ENCODE measurements at regions not wholly inside any gene's neighbourhood (a gene's known extent, or its start where the extent isn't known, plus 50 kb on each side); places are given as distances from the start of the nearest gene placed in this dataset.
A peak's percentile ranks its signal among the peaks of the same experiment; 100 is the strongest.

DNA sequence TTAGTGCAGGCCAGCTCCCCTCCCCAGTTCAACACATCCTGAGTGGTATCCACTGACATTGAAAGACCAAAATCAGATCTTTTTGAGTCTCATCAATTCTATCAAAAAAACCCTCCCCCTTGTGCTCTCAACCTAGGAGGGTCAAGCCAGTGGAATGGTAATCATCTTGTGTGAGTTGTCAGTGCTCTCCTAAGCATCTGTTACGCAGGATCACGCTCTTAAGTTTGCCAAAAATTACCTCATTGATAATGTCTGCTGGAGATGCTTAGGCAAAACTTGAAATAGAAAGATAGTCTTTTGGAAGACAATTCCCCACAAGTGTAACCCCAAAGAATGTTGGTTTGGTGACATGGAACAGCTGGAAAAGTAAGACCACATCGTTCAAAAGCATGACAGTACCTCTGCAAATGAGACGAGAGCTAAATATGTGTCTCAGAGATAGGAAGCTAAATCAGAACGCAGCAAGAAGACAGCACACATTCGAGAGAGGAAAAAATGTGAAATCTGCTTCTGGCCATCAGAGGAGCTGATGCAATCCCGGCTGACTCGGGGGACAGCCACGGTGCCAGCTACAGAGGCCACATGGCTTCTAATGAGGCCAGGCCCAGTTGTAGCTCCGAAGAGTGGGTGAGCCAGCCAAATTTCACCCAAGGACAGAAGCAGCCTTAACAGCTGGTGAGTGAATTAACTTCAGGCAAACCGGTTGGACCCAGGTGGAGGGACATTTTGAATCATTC, 753.9 kb downstream of the RNF144A start:
- H3K27ac ChIP-seq (ENCODE audit: low read depth, low read length, poor library complexity, severe bottlenecking): no peak overlapping the region
- no TSS peak for BruUV-seq (replicated peaks)
- no peaks in the 10 kb centered on the region for H3K36me3 ChIP-seq (ENCODE audit: insufficient read depth, low read length, poor library complexity, severe bottlenecking)
- no peak for TF ChIP-seq EZH2 (IDR thresholded peaks at IDR 0.05; ENCODE audit: borderline replicate concordance, low read depth, low read length, poor library complexity, severe bottlenecking)
- TF ChIP-seq CTCF (conservative IDR thresholded peaks at IDR 0.05; ENCODE audit: low read depth, low read length): no peak
- H3K4me1 ChIP-seq (ENCODE audit: insufficient read depth, low read length, poor library complexity, severe bottlenecking): no peaks in the 10 kb centered on the region
- ChIA-PET CTCF (no interaction called here), POLR2A (ENCODE audit: low non-redundant PET) (no interaction called here)
- intact Hi-C loops (cut with micrococcal nuclease; ENCODE audit: unreplicated experiment): loop anchor here (5.0 to 10.0 kb wide), 2 partner anchors 246 to 574 kb away; no protein-coding TSS in a partner anchor
- no peaks in the 10 kb centered on the region for H3K9me3 ChIP-seq (ENCODE audit: low read depth, low read length, poor library complexity, severe bottlenecking)
- no peaks in the 10 kb centered on the region for H3K27me3 ChIP-seq (replicated peaks; ENCODE audit: insufficient read depth, low read depth, low read length, poor library complexity)
- DNase-seq (ENCODE audit: low spot score): no peak
- H3K4me3 ChIP-seq (ENCODE audit: low read depth, low read length, poor library complexity, severe bottlenecking): no peak overlapping the region

GRCh38 chr2:7672027-7672684, 754.9 kb downstream of the RNF144A start:
- Histone ChIP-seq H3K27me3 (replicated peaks; ENCODE audit: insufficient read depth, low read depth, low read length, poor library complexity) (no peaks in the 10 kb centered on the region), H3K36me3 (ENCODE audit: insufficient read depth, low read length, poor library complexity, severe bottlenecking) (no peaks in the 10 kb centered on the region), H3K27ac (ENCODE audit: low read depth, low read length, poor library complexity, severe bottlenecking) (no peak overlapping the region), H3K9me3 (ENCODE audit: low read depth, low read length, poor library complexity, severe bottlenecking) (no peaks in the 10 kb centered on the region), H3K4me3 (ENCODE audit: low read depth, low read length, poor library complexity, severe bottlenecking) (no peak overlapping the region), H3K4me1 (ENCODE audit: insufficient read depth, low read length, poor library complexity, severe bottlenecking) (no peaks in the 10 kb centered on the region)
- BruUV-seq (replicated peaks): no TSS peak
- DNase-seq (ENCODE audit: low spot score): peak; percentile 64
- intact Hi-C loops (cut with micrococcal nuclease; ENCODE audit: unreplicated experiment): loop anchor here (5.0 to 10.0 kb wide), 2 partner anchors 247 to 575 kb away; no protein-coding TSS in a partner anchor
- ChIA-PET CTCF (no interaction called here), POLR2A (ENCODE audit: low non-redundant PET) (no interaction called here)
- TF ChIP-seq CTCF (conservative IDR thresholded peaks at IDR 0.05; ENCODE audit: low read depth, low read length) (peak; percentile 84), EZH2 (IDR thresholded peaks at IDR 0.05; ENCODE audit: borderline replicate concordance, low read depth, low read length, poor library complexity, severe bottlenecking) (no peak)

DNA sequence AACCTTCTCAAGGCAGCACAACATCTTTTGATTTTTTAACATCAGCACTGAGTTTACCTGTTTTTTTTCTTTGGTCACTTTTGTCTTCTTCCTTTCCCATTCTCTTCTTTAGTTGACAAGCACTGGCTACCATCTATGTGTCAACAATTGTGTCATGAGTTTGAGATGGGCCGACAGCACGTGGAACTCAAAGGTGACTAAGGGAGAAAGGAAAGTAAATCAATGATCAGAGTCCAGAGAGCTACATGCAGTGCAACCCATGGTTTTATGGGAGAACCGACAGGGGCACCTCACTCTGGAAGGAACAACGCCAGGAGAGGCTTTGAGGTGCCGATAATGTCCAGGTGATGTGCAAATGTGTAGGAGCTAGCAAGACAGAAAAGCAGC, 755.5 kb downstream of the RNF144A start:
- TF ChIP-seq EZH2 (IDR thresholded peaks at IDR 0.05; ENCODE audit: borderline replicate concordance, low read depth, low read length, poor library complexity, severe bottlenecking): no peak
- no peak for TF ChIP-seq CTCF (conservative IDR thresholded peaks at IDR 0.05; ENCODE audit: low read depth, low read length)
- intact Hi-C loops (cut with micrococcal nuclease; ENCODE audit: unreplicated experiment): loop anchor here (5.0 to 10.0 kb wide), 2 partner anchors 248 to 575 kb away; no protein-coding TSS in a partner anchor
- CTCF ChIA-PET: no interaction called here
- no TSS peak for BruUV-seq (replicated peaks)
- no peak for DNase-seq (ENCODE audit: low spot score)
- Histone ChIP-seq H3K4me3 (ENCODE audit: low read depth, low read length, poor library complexity, severe bottlenecking) (no peak overlapping the region), H3K4me1 (ENCODE audit: insufficient read depth, low read length, poor library complexity, severe bottlenecking) (no peaks in the 10 kb centered on the region), H3K36me3 (ENCODE audit: insufficient read depth, low read length, poor library complexity, severe bottlenecking) (no peaks in the 10 kb centered on the region), H3K27ac (ENCODE audit: low read depth, low read length, poor library complexity, severe bottlenecking) (no peak overlapping the region), H3K9me3 (ENCODE audit: low read depth, low read length, poor library complexity, severe bottlenecking) (no peaks in the 10 kb centered on the region), H3K27me3 (replicated peaks; ENCODE audit: insufficient read depth, low read depth, low read length, poor library complexity) (no peaks in the 10 kb centered on the region)
- POLR2A ChIA-PET (ENCODE audit: low non-redundant PET): no interaction called here
